ENCODE measurements at regions not wholly inside any gene's neighbourhood (a gene's known extent, or its start where the extent isn't known, plus 50 kb on each side); places are given as distances from the start of the nearest gene placed in this dataset.

GRCh38 chr5:154528005-154528594 lies 50.1 kb upstream of the HAND1 start:
- TF ChIP-seq, protein P1, sequence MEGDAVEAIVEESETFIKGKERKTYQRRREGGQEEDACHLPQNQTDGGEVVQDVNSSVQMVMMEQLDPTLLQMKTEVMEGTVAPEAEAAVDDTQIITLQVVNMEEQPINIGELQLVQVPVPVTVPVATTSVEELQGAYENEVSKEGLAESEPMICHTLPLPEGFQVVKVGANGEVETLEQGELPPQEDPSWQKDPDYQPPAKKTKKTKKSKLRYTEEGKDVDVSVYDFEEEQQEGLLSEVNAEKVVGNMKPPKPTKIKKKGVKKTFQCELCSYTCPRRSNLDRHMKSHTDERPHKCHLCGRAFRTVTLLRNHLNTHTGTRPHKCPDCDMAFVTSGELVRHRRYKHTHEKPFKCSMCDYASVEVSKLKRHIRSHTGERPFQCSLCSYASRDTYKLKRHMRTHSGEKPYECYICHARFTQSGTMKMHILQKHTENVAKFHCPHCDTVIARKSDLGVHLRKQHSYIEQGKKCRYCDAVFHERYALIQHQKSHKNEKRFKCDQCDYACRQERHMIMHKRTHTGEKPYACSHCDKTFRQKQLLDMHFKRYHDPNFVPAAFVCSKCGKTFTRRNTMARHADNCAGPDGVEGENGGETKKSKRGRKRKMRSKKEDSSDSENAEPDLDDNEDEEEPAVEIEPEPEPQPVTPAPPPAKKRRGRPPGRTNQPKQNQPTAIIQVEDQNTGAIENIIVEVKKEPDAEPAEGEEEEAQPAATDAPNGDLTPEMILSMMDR (IDR thresholded peaks at IDR 0.05; ENCODE audit: low read depth, low read length) = no peak
- DNase-seq (ENCODE audit: extremely low read depth, low read depth) = no peak
